ENCODE measurements at regions not wholly inside any gene's neighbourhood (a gene's known extent, or its start where the extent isn't known, plus 50 kb on each side); places are given as distances from the start of the nearest gene placed in this dataset.

DNA sequence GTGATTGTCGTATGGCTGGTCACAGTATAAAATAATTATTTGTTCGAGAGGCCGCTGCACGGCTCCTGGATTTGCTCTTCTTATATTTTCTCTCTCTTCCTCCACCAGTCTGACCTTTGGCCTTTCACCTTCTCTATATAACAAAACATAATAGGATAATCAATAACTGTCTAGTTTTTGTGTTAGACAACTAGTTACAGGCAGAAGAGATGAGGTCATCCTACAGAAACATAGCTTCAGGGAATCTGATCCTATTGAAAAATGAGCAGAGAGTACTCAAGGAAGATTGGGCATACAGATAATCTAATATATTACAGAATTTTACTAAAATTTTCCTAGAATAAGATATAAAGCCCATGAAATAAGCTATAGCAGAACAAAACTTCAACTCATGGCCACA, 731.3 kb upstream of the SLC39A10 start:
- no peaks in the 10 kb centered on the region for H3K36me3 ChIP-seq (replicated peaks; ENCODE audit: insufficient read depth, low read depth)
- no peak overlapping the region for H3K4me3 ChIP-seq
- H3K4me1 ChIP-seq (ENCODE audit: insufficient read depth): no peaks in the 10 kb centered on the region
- no peak overlapping the region for H2AFZ ChIP-seq
- no peaks in the 10 kb centered on the region for H3K79me2 ChIP-seq
- no peaks in the 10 kb centered on the region for H4K20me1 ChIP-seq (ENCODE audit: insufficient read depth, poor library complexity, severe bottlenecking)
- TF ChIP-seq, protein P1, sequence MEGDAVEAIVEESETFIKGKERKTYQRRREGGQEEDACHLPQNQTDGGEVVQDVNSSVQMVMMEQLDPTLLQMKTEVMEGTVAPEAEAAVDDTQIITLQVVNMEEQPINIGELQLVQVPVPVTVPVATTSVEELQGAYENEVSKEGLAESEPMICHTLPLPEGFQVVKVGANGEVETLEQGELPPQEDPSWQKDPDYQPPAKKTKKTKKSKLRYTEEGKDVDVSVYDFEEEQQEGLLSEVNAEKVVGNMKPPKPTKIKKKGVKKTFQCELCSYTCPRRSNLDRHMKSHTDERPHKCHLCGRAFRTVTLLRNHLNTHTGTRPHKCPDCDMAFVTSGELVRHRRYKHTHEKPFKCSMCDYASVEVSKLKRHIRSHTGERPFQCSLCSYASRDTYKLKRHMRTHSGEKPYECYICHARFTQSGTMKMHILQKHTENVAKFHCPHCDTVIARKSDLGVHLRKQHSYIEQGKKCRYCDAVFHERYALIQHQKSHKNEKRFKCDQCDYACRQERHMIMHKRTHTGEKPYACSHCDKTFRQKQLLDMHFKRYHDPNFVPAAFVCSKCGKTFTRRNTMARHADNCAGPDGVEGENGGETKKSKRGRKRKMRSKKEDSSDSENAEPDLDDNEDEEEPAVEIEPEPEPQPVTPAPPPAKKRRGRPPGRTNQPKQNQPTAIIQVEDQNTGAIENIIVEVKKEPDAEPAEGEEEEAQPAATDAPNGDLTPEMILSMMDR (IDR thresholded peaks at IDR 0.05; ENCODE audit: poor library complexity): no peak
- TF ChIP-seq EZH2phosphoT487 (IDR thresholded peaks at IDR 0.05; ENCODE audit: low read depth, severe bottlenecking, unreplicated experiment): no peak
- TF ChIP-seq EZH2 (IDR thresholded peaks at IDR 0.05; ENCODE audit: borderline replicate concordance): no peak
- no peaks in the 10 kb centered on the region for H3K9me3 ChIP-seq (ENCODE audit: low read depth)
- H3K9me2 ChIP-seq (replicated peaks; ENCODE audit: insufficient read depth): no peaks in the 10 kb centered on the region
- DNase-seq (ENCODE audit: low spot score): no peak
- no peaks in the 10 kb centered on the region for H3K27me3 ChIP-seq
- 85% methylated on average over 4 of the region's 4 CpGs for WGBS (ENCODE audit: low lambda C conversion rate, missing lambda C conversion rate)
- H3K4me2 ChIP-seq: no peak overlapping the region
- H3K27ac ChIP-seq: no peak overlapping the region

DNA sequence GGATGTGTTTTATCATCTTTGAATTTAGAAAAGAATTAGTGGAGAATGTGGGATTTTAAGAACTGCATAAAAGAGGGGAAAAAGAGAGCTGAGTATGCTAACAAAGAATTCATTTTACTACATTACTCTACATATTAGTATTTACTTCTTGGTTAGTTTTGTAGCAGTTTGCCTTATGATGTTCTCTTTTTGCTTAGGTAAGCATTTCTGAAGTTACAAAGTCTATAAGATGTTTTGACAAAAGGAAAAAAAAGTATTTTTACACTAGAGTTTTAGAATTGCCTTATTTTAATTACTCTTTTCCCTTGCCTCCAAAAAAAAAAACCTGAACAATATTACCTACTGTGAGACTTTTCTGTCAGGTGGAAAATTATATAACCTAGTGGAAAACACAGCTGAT, 739.5 kb upstream of the SLC39A10 start:
- H3K79me2 ChIP-seq: no peaks in the 10 kb centered on the region

DNA sequence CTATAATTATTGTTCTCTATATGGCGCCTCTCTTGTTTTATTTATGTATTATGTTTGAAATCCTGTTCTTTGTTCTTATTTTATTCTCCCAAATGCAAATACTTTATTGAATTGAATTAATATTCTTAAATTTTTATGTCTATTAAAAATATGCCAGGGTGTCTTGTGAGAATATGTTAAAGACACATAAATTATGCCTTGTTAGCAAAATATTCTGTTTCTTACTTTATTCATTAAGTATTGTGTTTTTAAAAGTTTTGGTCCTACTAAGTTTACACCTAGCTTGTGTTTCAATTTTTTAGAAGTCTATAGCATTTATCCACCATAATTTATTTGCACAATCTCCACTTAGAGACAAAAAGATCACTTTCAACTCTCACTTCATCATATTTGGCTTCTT, 741.5 kb upstream of the SLC39A10 start:
- Histone ChIP-seq H3K36me3 (replicated peaks; ENCODE audit: insufficient read depth, low read depth) (no peaks in the 10 kb centered on the region), H3K4me3 (no peak overlapping the region), H3K9me2 (replicated peaks; ENCODE audit: insufficient read depth) (no peaks in the 10 kb centered on the region), H3K4me2 (no peak overlapping the region), H4K20me1 (ENCODE audit: insufficient read depth, poor library complexity, severe bottlenecking) (no peaks in the 10 kb centered on the region), H2AFZ (no peak overlapping the region), H3K9me3 (ENCODE audit: low read depth) (no peaks in the 10 kb centered on the region), H3K27ac (no peak overlapping the region), H3K27me3 (no peaks in the 10 kb centered on the region), H3K4me1 (ENCODE audit: insufficient read depth) (no peaks in the 10 kb centered on the region), H3K79me2 (no peaks in the 10 kb centered on the region)
- TF ChIP-seq EZH2phosphoT487 (IDR thresholded peaks at IDR 0.05; ENCODE audit: low read depth, severe bottlenecking, unreplicated experiment) (no peak), EZH2 (IDR thresholded peaks at IDR 0.05; ENCODE audit: borderline replicate concordance) (no peak)
- TF ChIP-seq, protein P1 (IDR thresholded peaks at IDR 0.05; ENCODE audit: poor library complexity): no peak
- WGBS (ENCODE audit: low lambda C conversion rate, missing lambda C conversion rate): 84% methylated on average over 1 of the region's 1 CpG
- DNase-seq (ENCODE audit: low spot score): no peak

More for the DNA sequence above, 739.5 kb upstream of the SLC39A10 start:
- Histone ChIP-seq H3K4me2 (no peak overlapping the region), H3K9me2 (replicated peaks; ENCODE audit: insufficient read depth) (no peaks in the 10 kb centered on the region), H4K20me1 (ENCODE audit: insufficient read depth, poor library complexity, severe bottlenecking) (no peaks in the 10 kb centered on the region), H2AFZ (no peak overlapping the region), H3K9me3 (ENCODE audit: low read depth) (no peaks in the 10 kb centered on the region), H3K4me3 (no peak overlapping the region), H3K4me1 (ENCODE audit: insufficient read depth) (no peaks in the 10 kb centered on the region), H3K36me3 (replicated peaks; ENCODE audit: insufficient read depth, low read depth) (no peaks in the 10 kb centered on the region), H3K27me3 (no peaks in the 10 kb centered on the region), H3K27ac (no peak overlapping the region)
- TF ChIP-seq EZH2 (IDR thresholded peaks at IDR 0.05; ENCODE audit: borderline replicate concordance) (no peak), EZH2phosphoT487 (IDR thresholded peaks at IDR 0.05; ENCODE audit: low read depth, severe bottlenecking, unreplicated experiment) (no peak)
- TF ChIP-seq, protein P1 (IDR thresholded peaks at IDR 0.05; ENCODE audit: poor library complexity): no peak
- DNase-seq (ENCODE audit: low spot score): no peak

DNA sequence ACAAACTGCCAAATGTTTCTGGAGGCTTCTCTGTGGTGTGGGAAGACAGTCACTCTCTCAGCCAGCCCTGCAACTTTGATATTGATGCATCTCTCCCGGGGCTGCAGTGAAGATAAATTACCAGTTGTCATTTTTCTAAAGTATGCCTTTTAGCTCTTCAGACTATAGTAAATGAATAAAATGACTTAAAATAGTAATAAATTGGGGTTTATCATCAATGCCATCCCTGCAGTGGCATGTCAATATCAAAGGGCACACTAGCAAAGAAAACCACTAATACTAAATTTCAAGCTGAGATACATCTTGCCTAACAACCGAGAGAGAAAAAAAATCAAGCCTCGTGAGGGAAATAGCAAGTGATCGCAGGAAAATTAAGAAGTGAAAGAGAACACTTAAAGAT, 749.5 kb upstream of the SLC39A10 start:
- Histone ChIP-seq H3K79me2 (no peaks in the 10 kb centered on the region), H3K9me2 (replicated peaks; ENCODE audit: insufficient read depth) (no peaks in the 10 kb centered on the region), H3K27ac (no peak overlapping the region), H4K20me1 (ENCODE audit: insufficient read depth, poor library complexity, severe bottlenecking) (no peaks in the 10 kb centered on the region), H3K4me1 (ENCODE audit: insufficient read depth) (no peaks in the 10 kb centered on the region), H3K9me3 (ENCODE audit: low read depth) (no peaks in the 10 kb centered on the region), H3K4me2 (no peak overlapping the region), H3K4me3 (no peak overlapping the region), H2AFZ (no peak overlapping the region), H3K36me3 (replicated peaks; ENCODE audit: insufficient read depth, low read depth) (no peaks in the 10 kb centered on the region), H3K27me3 (no peaks in the 10 kb centered on the region)
- DNase-seq (ENCODE audit: low spot score): no peak
- TF ChIP-seq EZH2 (IDR thresholded peaks at IDR 0.05; ENCODE audit: borderline replicate concordance) (no peak), EZH2phosphoT487 (IDR thresholded peaks at IDR 0.05; ENCODE audit: low read depth, severe bottlenecking, unreplicated experiment) (no peak)
- TF ChIP-seq, protein P1 (IDR thresholded peaks at IDR 0.05; ENCODE audit: poor library complexity): no peak
- 81% methylated on average over 4 of the region's 4 CpGs for WGBS (ENCODE audit: low lambda C conversion rate, missing lambda C conversion rate)

Data from hepatocyte (in vitro differentiated cells).